Lower leg skin (tissue), 4 donors: ENCODE measurements at regions not wholly inside any gene's neighbourhood (a gene's known extent, or its start where the extent isn't known, plus 50 kb on each side); places are given as distances from the start of the nearest gene placed in this dataset.

Experiments
- DNase-seq, 2 donors: peaks; one replicate each; pipeline ENCODE4 v3.0.0-alpha.2; 2019; ENCODE audit warnings: low spot score in 2 of 2
- H3K4me3 ChIP-seq: fragments of 200-600 bp; sonication (generic); 2 replicates; pipeline ENCODE4 v1.5.1; 2017; ENCODE audit warnings: mild to moderate bottlenecking, low read depth; ENCODE audit not compliant: poor library complexity, severe bottlenecking
- POLR2A ChIP-seq, 2 donors: fragments of 450-650 bp; IDR thresholded peaks; one replicate each; pipeline ENCODE4 v1.6.1; 2016 to 2017; ENCODE audit warnings: antibody characterized with exemption in 2 of 2, mild to moderate bottlenecking in 1 of 2, moderate library complexity in 1 of 2
- WGBS, 2 donors: methylation state at CpG; one replicate each; pipeline ENCODE4 v1.1.5; 2018; 5-methylcytosine and 5-hydroxymethylcytosine counted together
- intact Hi-C: fragments of 100-400 bp; cut with DNase I; formaldehyde crosslinking; loops from one replicate; pipeline ENCODE4 v1.15.0; 2023; ENCODE audit warnings: low total_unique reads
- TF ChIP-seq, protein P1 (sequence below), 3 donors: fragments of 450-650 bp; IDR thresholded peaks; one replicate each; pipeline ENCODE4 v1.5.1; 2016; ENCODE audit warnings: antibody characterized with exemption in 3 of 3, mild to moderate bottlenecking in 3 of 3, moderate library complexity in 2 of 3

DNA sequence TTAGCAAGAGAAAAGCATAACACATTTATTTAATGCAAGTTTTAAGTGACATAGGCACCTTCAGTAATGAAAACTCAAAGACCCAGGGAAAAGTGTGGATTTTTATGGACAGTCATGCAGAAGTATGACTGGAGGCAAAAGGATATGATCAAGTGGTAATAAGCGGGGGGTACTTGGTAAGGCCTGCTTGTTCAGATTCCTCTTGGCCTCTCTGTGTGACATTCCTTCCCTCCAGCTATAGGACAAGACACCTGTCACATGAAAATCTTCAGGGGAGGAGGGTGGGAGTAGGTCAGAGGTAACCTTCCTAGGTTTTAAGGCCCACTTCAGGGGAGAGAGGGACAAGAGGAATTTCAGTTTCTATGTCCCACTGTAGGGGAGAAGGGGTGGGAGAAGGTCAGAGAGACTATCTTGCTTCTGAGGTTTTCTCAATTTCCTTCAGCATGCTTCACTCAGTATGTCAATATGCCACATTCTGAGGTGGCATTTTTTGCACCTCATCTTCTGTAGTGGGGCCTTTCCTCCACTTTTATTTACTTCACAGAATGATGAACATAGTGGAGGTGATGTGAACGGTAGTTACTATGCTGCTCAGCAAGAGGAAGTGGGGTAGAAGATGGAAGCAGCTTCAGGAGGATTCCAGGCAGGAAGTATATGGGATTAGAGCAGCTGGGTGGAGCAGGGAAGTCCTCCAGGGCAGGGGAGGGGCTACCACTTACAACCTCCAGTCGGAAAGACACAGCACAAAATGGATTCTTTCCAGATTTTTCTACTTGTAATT lies 73.2 kb upstream of the RFC3 start:
- no peak for TF ChIP-seq POLR2A (IDR thresholded peaks at IDR 0.05)
- 38 to 44% methylated on average over 3 of the region's 3 CpGs for WGBS, 2 donors
- H3K4me3 ChIP-seq: no peak overlapping the region
- DNase-seq: no peak
- intact Hi-C loops: no loop called here

DNA sequence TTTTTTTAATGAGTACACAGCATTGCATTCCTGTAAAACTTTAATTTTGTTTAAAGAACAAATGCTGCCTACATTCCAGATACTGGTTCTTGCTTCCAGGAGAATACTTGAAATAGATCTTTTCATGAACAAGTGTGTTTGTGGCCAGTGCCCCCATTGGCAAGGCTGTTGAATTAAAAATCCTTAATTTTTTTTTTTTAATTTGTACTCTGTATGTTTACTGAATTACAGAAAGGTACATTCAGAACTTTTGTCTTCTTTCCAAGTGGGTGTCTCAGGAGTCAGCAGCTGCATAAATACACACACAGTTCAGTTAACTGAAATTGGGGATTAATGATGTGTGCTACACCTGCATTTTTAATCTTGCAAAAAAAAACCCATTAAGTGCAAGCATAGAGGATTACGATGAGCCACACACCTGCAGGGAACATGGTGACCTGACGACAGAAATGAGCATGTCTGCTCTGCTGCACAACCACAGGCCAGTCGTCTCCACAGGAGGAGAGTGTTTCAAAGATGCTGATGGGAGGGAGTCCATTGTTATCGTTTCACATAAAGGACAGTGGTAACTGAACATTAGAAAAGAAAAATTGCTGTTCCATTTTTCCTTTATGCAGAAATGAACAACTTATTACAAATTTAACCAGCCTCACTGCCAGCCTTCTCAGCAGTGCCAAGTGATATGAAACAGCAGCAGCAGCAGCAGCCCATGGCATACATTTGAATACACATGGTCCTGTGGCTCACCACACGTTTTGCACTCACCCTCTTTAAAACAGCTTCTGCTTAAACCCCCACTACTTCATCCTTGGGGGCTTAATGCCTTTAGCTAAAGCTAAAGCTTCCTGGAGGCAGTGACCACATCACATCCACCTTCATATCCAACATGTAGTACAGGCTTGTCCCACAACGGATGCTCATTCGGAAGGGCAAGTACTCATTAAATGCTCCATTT lies 72.3 kb upstream of the RFC3 start:
- WGBS, 2 donors: 54 to 58% methylated on average over 7 of the region's 7 CpGs
- TF ChIP-seq, protein P1, sequence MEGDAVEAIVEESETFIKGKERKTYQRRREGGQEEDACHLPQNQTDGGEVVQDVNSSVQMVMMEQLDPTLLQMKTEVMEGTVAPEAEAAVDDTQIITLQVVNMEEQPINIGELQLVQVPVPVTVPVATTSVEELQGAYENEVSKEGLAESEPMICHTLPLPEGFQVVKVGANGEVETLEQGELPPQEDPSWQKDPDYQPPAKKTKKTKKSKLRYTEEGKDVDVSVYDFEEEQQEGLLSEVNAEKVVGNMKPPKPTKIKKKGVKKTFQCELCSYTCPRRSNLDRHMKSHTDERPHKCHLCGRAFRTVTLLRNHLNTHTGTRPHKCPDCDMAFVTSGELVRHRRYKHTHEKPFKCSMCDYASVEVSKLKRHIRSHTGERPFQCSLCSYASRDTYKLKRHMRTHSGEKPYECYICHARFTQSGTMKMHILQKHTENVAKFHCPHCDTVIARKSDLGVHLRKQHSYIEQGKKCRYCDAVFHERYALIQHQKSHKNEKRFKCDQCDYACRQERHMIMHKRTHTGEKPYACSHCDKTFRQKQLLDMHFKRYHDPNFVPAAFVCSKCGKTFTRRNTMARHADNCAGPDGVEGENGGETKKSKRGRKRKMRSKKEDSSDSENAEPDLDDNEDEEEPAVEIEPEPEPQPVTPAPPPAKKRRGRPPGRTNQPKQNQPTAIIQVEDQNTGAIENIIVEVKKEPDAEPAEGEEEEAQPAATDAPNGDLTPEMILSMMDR (IDR thresholded peaks at IDR 0.05): no peak
- TF ChIP-seq POLR2A (IDR thresholded peaks at IDR 0.05): no peak
- intact Hi-C loops: no loop called here
- no peak for DNase-seq
- H3K4me3 ChIP-seq: no peak overlapping the region

DNA sequence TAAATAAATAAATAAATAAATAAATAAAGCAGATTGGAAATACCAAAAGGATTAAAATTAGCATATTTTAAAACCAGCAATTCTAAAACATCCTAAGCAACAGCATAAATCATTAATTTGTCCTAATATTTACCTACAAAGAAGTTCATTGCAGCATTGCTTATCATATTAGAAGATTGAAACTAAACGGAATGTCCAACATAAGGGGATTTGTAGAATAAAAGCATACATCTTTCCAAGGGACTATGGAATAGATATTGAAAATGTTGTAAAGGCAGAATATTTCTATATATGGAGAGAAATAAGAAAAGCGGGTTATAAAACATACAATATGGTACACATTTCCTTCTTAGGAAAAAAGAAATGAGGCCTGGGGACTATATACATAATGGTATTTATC lies 71.1 kb upstream of the RFC3 start:
- 94 to 98% methylated on average over 2 of the region's 2 CpGs for WGBS, 2 donors
- DNase-seq: no peak
- intact Hi-C loops: no loop called here

DNA sequence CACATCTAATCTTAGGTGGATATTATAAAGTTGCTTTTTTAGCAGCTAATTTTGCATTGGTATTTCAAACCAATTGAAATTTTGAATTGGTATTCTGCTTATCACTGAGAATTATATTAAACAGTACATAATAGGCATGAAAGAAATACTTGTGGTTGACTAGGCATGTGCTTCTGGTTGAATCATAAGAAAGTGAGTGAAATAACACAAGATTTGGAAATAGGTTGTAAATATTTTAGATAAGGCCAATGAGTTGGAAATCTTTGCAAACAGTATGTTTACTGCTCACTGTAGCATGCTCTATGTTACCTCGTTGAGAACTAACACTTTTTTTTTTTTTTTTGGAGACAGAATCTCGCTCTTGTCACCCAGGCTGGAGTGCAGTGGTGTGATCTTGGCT lies 66.8 kb upstream of the RFC3 start:
- TF ChIP-seq, protein P1 (IDR thresholded peaks at IDR 0.05): no peak
- no peak for TF ChIP-seq POLR2A (IDR thresholded peaks at IDR 0.05)
- H3K4me3 ChIP-seq: no peak overlapping the region
- intact Hi-C loops: no loop called here
- DNase-seq: no peak
- 46 to 64% methylated on average over 2 of the region's 2 CpGs for WGBS, 2 donors

More for the DNA sequence above, 71.1 kb upstream of the RFC3 start:
- no peak overlapping the region for H3K4me3 ChIP-seq
- TF ChIP-seq, protein P1 (IDR thresholded peaks at IDR 0.05): no peak
- no peak for TF ChIP-seq POLR2A (IDR thresholded peaks at IDR 0.05)

DNA sequence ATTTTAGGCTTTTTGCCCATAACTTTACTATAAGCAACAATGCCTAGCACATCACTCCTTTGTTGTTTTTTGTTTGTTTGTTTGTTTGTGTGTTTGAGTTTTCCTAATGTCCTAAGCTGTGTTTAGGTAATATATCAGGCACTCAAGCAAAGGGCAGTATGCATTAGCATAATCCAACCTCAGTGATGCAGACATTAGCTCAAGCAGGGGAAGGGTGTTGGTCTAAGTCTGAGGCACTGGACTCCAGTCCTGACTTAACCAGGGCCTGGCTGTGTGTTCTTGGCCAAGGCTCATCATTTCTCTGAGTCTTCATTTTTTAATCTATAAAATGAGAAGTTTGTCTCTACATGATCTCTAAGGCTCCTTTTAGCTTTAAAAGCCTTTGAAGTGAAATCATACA lies 65.9 kb upstream of the RFC3 start:
- no peak for DNase-seq
- intact Hi-C loops: no loop called here

More for the DNA sequence above, 65.9 kb upstream of the RFC3 start:
- no peak for TF ChIP-seq POLR2A (IDR thresholded peaks at IDR 0.05)
- TF ChIP-seq, protein P1 (IDR thresholded peaks at IDR 0.05): no peak
- H3K4me3 ChIP-seq: no peak overlapping the region
